T-helper 1 cell treated with Interleukin-12 subunit alpha and Interleukin-12 subunit beta and Interleukin-4 antibody, amounts not matched to agents 30 μg/mL and 1 μg/mL, for 36 hours (primary cell): ENCODE measurements at regions not wholly inside any gene's neighbourhood (a gene's known extent, or its start where the extent isn't known, plus 50 kb on each side); places are given as distances from the start of the nearest gene placed in this dataset.

Experiments
- H3K27ac Mint-ChIP-seq: one replicate; pipeline ENCODE4 v1.8.0; 2021; ENCODE audit warnings: mild to moderate bottlenecking, mixed read lengths
- H3K27me3 Mint-ChIP-seq: one replicate; pipeline ENCODE4 v1.8.0; 2021; ENCODE audit warnings: low read depth, mixed read lengths
- H3K36me3 Mint-ChIP-seq: one replicate; pipeline ENCODE4 v1.8.0; 2021; ENCODE audit warnings: low read depth, mixed read lengths
- H3K4me1 Mint-ChIP-seq: one replicate; pipeline ENCODE4 v1.8.0; 2021; ENCODE audit warnings: low read depth, mixed read lengths
- H3K4me3 Mint-ChIP-seq: one replicate; pipeline ENCODE4 v1.8.0; 2021; ENCODE audit warnings: mild to moderate bottlenecking, moderate library complexity, mixed read lengths
- H3K9me3 Mint-ChIP-seq: one replicate; pipeline ENCODE4 v1.8.0; 2021; ENCODE audit warnings: mixed read lengths

DNA sequence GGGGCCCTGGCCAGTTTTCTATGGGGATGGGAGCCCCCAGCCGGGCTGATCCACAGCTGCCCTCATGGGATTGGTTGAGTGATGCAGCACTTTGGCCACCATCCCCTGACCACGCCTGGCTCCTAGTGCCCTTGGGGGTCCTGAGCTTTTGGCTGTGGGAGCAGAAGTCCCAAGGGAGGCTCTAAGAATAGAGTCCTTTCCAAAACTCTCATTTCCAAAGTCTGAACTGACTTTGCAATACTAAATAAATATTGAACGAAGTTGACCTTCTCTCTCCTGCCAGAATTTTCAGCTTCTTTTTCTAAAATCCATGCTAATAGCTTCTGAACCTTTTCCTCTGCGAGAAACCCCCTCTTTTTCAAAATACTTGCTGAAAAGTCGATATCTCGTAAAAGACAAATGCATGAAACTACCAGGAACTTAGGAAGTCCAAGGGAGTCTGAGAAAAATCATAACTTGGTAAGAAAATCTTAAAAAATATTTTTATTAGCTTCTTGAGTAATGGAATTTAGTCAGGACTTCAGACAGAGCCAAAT, 62.7 kb upstream of the IGFBP3 start:
- H3K4me3 Mint-ChIP-seq = no peak overlapping the region
- H3K36me3 Mint-ChIP-seq = no peaks in the 10 kb centered on the region
- H3K27ac Mint-ChIP-seq = no peak overlapping the region
- H3K4me1 Mint-ChIP-seq = no peaks in the 10 kb centered on the region
- no peaks in the 10 kb centered on the region for H3K9me3 Mint-ChIP-seq
- H3K27me3 Mint-ChIP-seq = no peaks in the 10 kb centered on the region

DNA sequence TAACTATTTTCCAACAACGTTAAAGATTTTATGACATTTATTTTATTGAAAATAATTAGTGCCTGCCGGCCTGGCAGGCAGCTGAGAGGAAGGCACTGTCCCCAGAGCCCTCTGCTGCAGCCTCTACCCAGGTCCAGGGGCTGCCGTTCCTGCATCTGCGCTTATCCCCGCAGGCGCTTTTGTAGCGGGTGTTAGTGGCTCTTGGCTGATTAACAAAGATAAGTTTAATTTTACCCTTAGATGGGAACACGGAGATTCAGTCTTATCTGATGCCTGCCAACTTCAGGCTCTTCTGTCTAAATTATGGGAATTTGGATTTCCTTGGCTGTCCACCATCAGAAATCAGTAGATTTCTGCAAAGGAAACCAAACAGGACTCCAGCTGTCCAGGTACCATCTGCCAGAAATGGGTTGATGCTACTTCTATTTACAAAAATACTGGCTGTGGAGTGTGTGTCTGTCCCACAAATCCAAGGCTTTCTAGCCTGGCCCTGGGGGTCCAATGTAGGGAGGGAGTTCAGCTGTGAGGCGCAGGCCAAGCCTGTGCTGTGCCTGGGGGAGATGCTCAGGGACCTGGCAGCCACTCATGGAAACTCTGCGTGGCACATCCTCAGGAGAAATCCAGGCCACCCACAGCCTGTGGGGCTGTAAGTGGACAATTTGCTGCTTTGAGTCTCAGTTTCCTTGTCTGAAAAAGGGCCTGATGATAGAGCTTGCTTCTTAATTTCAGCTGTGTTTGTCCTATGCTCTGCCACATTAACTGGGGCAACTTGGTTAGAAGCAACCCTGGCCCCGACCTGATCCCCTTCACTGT, 62.0 kb upstream of the IGFBP3 start:
- Mint-ChIP-seq H3K4me1 (peaks cover 2% of the 10 kb centered on the region), H3K27ac (no peak overlapping the region), H3K27me3 (no peaks in the 10 kb centered on the region), H3K4me3 (no peak overlapping the region), H3K36me3 (no peaks in the 10 kb centered on the region), H3K9me3 (no peaks in the 10 kb centered on the region)

DNA sequence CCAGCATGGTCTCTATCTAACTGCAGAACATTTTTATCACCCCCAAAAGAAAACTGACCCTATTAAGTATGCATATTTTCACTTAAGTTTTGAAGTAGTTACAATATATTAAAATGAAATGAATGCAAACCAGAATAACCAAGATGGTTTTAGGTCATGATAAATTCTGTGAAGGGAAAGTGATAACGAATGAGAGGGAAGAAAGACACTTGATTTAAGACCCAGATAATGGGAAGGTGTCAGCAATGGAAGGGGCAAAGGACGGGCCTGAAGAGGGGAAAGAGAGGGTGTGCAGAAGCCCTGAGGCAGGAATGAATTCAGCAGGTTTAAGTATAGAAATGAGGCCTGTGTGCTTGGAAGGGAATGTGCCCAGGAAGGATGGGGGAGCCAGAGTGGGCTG, 61.1 kb upstream of the IGFBP3 start:
- H3K9me3 Mint-ChIP-seq = no peaks in the 10 kb centered on the region
- no peak overlapping the region for H3K4me3 Mint-ChIP-seq
- no peaks in the 10 kb centered on the region for H3K27me3 Mint-ChIP-seq
- H3K4me1 Mint-ChIP-seq = peaks cover 2% of the 10 kb centered on the region
- no peak overlapping the region for H3K27ac Mint-ChIP-seq
- no peaks in the 10 kb centered on the region for H3K36me3 Mint-ChIP-seq

DNA sequence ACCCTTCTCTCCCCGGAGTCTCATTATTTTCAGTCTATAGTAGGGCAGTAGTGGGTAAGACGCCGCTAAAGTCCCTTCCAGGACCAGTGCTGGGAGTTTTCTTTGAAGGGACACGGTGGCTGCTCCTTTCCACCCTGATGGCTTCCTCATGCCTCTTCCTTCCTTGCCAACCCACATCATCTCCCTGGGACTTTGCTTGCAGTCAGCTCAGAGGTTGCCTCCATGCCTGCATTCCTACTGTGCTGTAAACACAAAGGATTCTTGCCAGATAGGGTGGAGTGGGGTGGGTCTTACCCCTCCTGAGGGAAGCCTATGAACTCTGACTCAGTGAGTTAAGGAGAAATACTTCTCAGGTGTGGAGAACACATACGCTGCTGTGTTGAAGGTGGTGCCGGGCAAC, 59.9 kb upstream of the IGFBP3 start:
- H3K27me3 Mint-ChIP-seq = no peaks in the 10 kb centered on the region
- no peaks in the 10 kb centered on the region for H3K9me3 Mint-ChIP-seq
- no peak overlapping the region for H3K4me3 Mint-ChIP-seq
- no peaks in the 10 kb centered on the region for H3K36me3 Mint-ChIP-seq
- H3K4me1 Mint-ChIP-seq = peaks cover 2% of the 10 kb centered on the region
- H3K27ac Mint-ChIP-seq = no peak overlapping the region

DNA sequence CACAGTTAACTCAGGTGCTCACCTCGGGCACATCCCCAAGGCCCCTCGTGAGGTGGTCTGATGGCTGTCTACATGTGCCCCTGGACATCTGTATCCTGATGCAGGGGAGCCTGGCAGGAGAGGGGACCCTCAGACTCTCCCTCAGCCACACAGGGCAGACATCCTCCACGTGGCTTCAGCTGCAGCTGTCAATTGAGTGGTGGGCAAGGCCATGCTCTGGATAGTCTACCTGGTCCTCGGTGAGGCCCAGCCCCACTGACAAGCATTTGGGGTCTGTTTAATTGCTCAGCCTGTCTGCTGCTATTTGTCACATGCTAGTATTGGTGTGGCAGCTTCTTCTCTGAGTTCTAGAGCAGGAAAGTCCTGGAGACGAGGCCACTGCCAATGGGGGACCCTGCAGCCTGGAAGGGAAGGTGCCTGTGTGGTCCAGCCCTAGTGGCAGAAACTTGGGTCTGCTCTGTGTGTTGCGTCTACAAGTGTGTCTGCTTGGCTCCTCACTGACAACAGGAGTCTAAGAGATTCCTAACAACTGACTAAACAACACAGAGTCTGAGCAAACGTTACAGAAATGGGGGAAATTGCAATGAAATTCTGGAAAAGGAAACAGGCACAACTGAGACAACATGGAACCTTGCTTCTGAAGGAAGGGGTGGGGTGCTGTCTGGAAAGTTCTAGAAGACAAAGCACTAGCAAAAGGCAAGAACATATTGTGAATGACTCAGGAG, 59.3 kb upstream of the IGFBP3 start:
- peaks cover 2% of the 10 kb centered on the region for H3K4me1 Mint-ChIP-seq
- H3K27ac Mint-ChIP-seq = no peak overlapping the region
- no peaks in the 10 kb centered on the region for H3K9me3 Mint-ChIP-seq
- no peak overlapping the region for H3K4me3 Mint-ChIP-seq
- H3K36me3 Mint-ChIP-seq = no peaks in the 10 kb centered on the region
- H3K27me3 Mint-ChIP-seq = no peaks in the 10 kb centered on the region

DNA sequence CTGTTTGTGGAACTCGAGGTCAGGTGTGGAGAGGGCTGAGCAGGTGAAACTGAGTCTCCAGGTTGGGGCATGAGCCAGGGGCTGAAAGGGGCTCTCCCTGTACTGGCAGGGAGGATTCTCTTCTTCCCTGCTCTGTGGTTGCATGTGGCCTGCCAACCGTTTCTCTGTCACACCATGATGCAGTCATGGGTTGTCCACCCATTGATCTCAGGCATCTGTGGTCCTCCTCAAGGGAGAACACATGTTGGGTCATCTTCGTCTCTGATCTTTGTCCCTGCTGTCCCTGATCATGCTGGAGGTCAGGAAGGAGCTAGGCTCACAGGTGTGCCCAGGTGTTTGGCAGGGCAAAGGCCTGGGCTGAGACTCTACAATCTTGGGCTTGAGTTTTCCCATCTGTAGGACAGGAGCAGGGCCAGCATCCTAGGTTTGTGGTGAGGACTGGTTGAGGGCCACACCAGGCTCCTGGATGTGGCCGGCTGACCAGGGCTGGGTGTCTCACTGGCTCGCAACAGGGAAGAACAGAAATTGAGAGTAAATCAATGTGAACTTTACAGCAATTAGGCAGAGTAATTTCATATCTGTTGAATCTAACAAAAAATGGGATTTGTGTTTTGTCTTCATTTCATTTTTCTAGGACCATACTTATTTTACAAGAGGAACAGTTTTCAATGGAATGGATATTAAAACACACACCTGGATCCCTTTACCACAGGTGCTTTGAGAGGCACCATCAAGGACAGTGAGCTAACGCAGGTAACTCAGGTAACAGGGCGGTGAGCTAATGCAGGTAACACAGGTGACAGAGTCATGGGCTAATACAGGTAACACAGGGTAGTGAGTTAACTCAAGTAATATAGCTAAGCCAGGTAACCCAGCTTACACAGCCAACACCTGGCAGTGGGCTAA, 58.5 kb upstream of the IGFBP3 start:
- Mint-ChIP-seq H3K4me3 (no peak overlapping the region), H3K36me3 (no peaks in the 10 kb centered on the region), H3K9me3 (no peaks in the 10 kb centered on the region), H3K27me3 (no peaks in the 10 kb centered on the region), H3K4me1 (peaks cover 2% of the 10 kb centered on the region), H3K27ac (no peak overlapping the region)

DNA sequence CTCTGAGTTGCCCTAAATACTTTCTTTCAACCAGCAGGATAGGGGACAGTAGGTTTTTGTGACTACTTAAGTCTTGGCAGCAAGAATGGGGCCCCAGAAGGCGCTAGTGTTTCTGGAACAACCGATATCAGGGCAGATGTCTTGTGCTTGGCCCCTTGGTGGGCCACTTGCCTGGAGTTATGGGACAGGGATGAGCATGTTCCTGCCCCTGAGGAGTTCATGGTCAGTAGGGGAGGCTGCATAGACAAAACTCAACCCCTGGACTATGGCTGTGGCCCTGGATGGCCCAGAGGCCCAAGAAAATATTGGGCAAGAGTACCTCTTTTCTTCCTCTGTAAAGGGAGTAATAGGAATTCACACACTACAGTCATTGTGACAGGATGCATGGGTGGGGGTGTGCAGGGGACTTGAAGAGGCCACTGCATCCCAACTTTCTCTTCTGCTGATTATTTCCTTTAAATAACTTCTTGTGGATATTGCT, 57.7 kb upstream of the IGFBP3 start:
- Mint-ChIP-seq H3K36me3 (no peaks in the 10 kb centered on the region), H3K27ac (no peak overlapping the region), H3K27me3 (no peaks in the 10 kb centered on the region), H3K4me1 (peaks cover 2% of the 10 kb centered on the region), H3K9me3 (no peaks in the 10 kb centered on the region), H3K4me3 (no peak overlapping the region)

DNA sequence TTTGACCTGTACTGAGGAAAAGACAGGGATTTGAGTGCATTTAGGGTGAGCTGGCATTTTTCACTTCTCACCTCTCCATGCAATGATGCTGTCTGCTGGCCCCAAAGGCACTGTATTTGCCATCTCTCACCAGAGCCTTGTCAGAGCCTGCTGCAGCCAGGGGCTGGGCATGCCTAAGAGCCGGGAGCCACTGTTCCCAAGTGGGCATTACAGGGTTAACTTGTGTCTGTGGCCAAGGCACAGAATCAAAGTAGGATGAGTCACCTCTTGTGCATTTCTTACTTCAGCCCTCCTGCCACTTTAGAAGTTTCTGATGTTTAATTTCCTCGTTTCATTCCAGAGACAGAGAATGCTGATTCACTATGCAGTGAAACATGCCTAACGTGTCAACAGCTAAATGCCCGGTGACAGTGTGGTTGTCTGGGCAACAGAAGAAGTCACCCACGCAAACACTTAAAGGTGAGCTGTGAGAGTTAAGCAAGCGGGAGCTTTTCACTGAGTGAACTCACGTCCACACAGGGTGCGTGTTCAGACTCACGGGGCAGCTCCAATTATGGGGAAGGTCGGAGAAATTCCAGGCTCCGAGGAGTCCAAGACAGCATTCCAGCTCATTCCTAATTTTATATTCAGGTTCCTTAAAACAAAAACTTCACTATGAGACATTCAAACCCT, 57.1 kb upstream of the IGFBP3 start:
- Mint-ChIP-seq H3K36me3 (no peaks in the 10 kb centered on the region), H3K27ac (no peak overlapping the region), H3K9me3 (no peaks in the 10 kb centered on the region), H3K27me3 (no peaks in the 10 kb centered on the region), H3K4me1 (peaks cover 2% of the 10 kb centered on the region), H3K4me3 (no peak overlapping the region)

DNA sequence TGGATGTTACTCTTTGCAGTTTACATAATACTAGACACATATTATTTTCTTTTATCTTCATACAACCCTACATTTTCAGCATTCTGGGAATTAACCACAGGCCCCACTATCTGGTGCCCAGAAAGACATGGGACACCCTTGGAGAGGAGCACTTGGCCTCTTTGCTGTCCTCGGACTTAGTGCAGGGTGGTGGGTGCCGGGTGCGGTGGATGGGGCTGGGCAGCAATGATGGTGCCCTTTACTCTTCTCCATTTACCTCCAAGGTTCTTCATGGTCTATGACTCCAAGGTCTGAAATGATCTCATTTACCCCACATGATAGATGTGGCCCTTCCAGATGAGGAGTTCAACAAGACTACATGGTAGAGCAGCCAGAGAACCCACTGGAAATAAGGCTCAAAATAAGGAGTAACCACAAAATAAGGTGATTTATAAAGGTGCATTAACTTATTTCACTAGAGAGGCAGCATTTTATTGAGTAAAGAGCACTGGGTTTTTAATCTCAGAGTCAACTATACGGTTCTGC, 56.2 kb upstream of the IGFBP3 start:
- H3K4me1 Mint-ChIP-seq = peaks cover 2% of the 10 kb centered on the region
- no peaks in the 10 kb centered on the region for H3K36me3 Mint-ChIP-seq
- no peak overlapping the region for H3K27ac Mint-ChIP-seq
- H3K9me3 Mint-ChIP-seq = no peaks in the 10 kb centered on the region
- no peaks in the 10 kb centered on the region for H3K27me3 Mint-ChIP-seq
- no peak overlapping the region for H3K4me3 Mint-ChIP-seq

DNA sequence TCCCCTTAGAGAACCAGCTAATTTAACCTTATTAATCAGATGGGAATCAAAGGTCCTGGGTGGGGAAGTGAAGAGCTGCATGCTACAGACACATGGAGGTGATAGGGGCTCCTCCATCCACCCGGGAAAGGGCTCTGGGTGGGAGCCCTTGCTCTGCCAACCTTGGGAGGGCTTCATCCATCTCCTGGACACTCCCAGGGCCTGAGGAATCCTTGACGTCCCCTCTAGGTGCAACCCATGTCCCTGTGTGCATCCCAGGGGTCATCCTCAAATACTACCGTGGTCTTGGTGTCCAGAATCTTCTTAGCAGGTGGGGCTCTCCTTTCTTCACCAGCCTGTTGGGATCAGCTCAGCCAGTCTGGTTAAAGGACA, 55.4 kb upstream of the IGFBP3 start:
- Mint-ChIP-seq H3K27ac (no peak overlapping the region), H3K9me3 (no peaks in the 10 kb centered on the region), H3K36me3 (no peaks in the 10 kb centered on the region), H3K4me1 (peaks cover 2% of the 10 kb centered on the region), H3K27me3 (no peaks in the 10 kb centered on the region), H3K4me3 (no peak overlapping the region)

DNA sequence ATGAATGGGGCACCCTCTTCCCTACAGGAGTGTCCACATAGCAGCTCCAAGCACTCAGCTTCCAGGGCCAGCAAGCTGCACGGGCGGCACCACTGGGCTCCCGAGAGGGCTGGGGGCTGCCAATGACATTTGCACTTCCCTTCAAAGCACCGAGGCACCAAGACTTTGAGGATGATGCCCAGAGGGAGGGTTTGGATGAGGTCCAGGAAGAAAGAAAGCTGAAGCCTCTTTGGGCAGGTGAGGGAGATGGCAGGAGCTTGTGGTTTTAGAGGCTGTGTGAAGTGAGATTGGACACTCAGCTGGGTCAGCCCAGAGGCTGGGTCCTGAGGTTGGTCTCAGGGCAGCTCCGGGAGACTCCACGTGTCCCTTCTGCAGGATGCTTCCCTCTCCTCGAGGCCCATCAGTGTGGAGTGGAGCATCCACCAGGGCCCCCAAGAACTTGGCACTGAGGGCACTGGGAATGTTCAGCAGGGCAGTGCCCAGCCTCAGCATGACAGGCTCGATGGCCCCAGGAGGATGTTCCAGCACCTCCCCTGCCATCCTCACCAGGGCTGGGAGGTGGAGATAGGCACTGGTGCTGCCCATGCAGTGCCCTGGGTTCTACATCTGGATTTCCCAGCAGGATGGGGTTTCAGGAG, 54.9 kb upstream of the IGFBP3 start:
- Mint-ChIP-seq H3K4me3 (no peak overlapping the region), H3K36me3 (no peaks in the 10 kb centered on the region), H3K4me1 (peaks cover 2% of the 10 kb centered on the region), H3K27me3 (no peaks in the 10 kb centered on the region), H3K27ac (no peak overlapping the region), H3K9me3 (no peaks in the 10 kb centered on the region)

DNA sequence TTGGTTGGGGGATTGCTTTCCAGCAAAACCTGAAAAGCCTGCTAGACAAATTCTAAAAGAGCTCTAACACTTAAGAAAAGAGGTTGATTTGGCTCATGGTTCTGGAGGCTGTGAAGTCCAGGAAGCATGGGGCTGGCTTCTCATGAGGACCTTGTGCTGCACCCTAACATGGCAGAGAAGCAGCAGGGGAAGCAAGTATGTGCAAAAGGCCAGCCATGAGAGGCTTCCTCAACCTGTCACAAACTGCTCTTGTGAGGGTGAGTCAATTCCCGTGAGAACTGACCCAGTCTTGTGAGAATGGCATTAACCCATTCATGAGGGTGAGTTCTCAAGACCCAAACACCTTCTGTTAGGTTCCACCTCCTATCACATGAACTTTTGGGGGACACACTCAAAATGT, 54.3 kb upstream of the IGFBP3 start:
- no peaks in the 10 kb centered on the region for H3K36me3 Mint-ChIP-seq
- no peaks in the 10 kb centered on the region for H3K27me3 Mint-ChIP-seq
- H3K4me1 Mint-ChIP-seq = peaks cover 2% of the 10 kb centered on the region
- H3K4me3 Mint-ChIP-seq = no peak overlapping the region
- no peak overlapping the region for H3K27ac Mint-ChIP-seq
- no peaks in the 10 kb centered on the region for H3K9me3 Mint-ChIP-seq

DNA sequence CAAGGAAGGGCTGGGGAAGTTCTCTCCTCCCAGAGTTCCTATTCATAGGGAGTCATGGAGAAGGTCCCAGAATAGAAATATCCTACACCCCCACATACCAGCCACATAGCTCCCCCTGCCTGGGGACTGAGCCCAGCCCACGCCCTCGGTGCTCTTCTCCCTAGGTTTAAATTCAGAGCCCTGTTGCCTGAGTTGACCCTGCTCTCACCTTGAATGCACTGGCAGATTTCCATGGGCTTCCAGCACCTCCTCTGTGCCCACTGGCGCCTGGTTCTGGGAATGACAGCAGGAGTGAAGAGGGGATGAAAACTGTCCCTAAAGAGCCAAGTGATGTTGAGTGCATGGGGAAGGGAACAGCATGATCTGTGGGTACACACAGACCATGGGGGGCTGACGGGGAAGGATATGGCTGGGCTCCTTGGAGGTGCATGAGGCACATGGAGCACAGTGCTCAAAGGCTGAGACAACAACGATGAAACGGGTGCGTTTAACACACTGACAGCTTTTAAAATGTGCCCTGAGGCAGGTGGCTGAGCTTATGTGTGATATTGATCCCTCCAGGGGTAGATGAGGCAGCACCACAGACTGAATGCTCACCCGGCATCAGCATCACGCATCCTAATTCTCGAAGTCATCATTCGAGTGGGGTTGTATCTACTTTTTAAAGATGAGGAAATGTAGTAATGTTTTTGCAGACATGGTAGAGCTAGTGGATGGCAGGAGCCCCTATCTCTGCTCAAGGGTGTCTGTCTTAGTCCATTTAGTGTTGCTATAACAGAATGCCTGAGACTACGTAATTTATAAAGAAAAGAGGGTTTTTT, 53.7 kb upstream of the IGFBP3 start:
- Mint-ChIP-seq H3K4me1 (peaks cover 4% of the 10 kb centered on the region), H3K4me3 (no peak overlapping the region), H3K27me3 (no peaks in the 10 kb centered on the region), H3K36me3 (no peaks in the 10 kb centered on the region), H3K9me3 (no peaks in the 10 kb centered on the region), H3K27ac (no peak overlapping the region)
